Neutrophil (primary cell): ENCODE measurements at regions not wholly inside any gene's neighbourhood (a gene's known extent, or its start where the extent isn't known, plus 50 kb on each side); places are given as distances from the start of the nearest gene placed in this dataset.

Source experiments
- H3K27ac ChIP-seq: fragments of 200-600 bp; sonication (generic); 2 replicates; pipeline ENCODE4 v1.5.1; 2016; ENCODE audit warnings: mild to moderate bottlenecking, moderate library complexity
- H3K27me3 ChIP-seq: fragments of 200-600 bp; sonication (generic); 2 replicates; pipeline ENCODE4 v1.6.0; 2016; ENCODE audit warnings: mild to moderate bottlenecking
- H3K36me3 ChIP-seq: fragments of 200-600 bp; sonication (generic); 2 replicates; pipeline ENCODE4 v1.5.1; 2017
- H3K4me1 ChIP-seq, 2 experiments: fragments of 200-600 bp in 1 of 2; sonication (generic) in 1 of 2; 1 replicate in 1 of 2; 2 replicates in 1 of 2; pipeline versions ENCODE4 v1.5.1 to v1.6.1; 2013 to 2016; ENCODE audit warnings: low read depth in 1 of 2, low read length in 1 of 2, mild to moderate bottlenecking in 1 of 2, moderate library complexity in 1 of 2; ENCODE audit not compliant: control insufficient read depth in 1 of 2, insufficient read depth in 1 of 2
- H3K4me3 ChIP-seq, 2 experiments: fragments of 200-600 bp in 1 of 2; sonication (generic) in 1 of 2; 1 replicate in 1 of 2; 2 replicates in 1 of 2; pipeline ENCODE4 v1.5.1; 2013 to 2016; ENCODE audit warnings: low read depth in 1 of 2, low read length in 1 of 2, mild to moderate bottlenecking in 1 of 2, moderate library complexity in 1 of 2
- H3K9me3 ChIP-seq: fragments of 200-600 bp; sonication (generic); 2 replicates; pipeline ENCODE4 v1.5.1; 2016
- CTCF ChIP-seq: fragments of 200-600 bp; sonication (generic); IDR thresholded peaks from 2 replicates; pipeline ENCODE4 v1.5.1; 2016; ENCODE audit warnings: antibody characterized with exemption

- H3K4me3 ChIP-seq: no peak overlapping the region
- peaks cover 24 to 31% of the 10 kb centered on the region in 2 experiments for H3K4me1 ChIP-seq
- no peaks in the 10 kb centered on the region for H3K36me3 ChIP-seq
- H3K9me3 ChIP-seq: no peaks in the 10 kb centered on the region
- peak overlapping the region; percentile 31 for H3K27ac ChIP-seq
- no peaks in the 10 kb centered on the region for H3K27me3 ChIP-seq
- TF ChIP-seq CTCF: no peak
Measured at GRCh38 chr5:77882670-77883257, 106.6 kb upstream of the TBCA start.

GRCh38 chr5:77881528-77881927 lies 105.4 kb upstream of the TBCA start:
- Histone ChIP-seq H3K4me1 (peaks cover 32 to 37% of the 10 kb centered on the region in 2 experiments), H3K4me3 (no peak overlapping the region), H3K27ac (no peak overlapping the region), H3K27me3 (no peaks in the 10 kb centered on the region), H3K36me3 (no peaks in the 10 kb centered on the region), H3K9me3 (no peaks in the 10 kb centered on the region)
- no peak for TF ChIP-seq CTCF

- Histone ChIP-seq H3K27ac (no peak overlapping the region), H3K27me3 (no peaks in the 10 kb centered on the region), H3K4me3 (peak overlapping the region in 1 of 2 experiments; percentile 2), H3K36me3 (no peaks in the 10 kb centered on the region), H3K9me3 (no peaks in the 10 kb centered on the region), H3K4me1 (peaks cover 37 to 39% of the 10 kb centered on the region in 2 experiments)
- no peak for TF ChIP-seq CTCF
Measured at GRCh38 chr5:77877516-77878355, 101.6 kb upstream of the TBCA start.

- no peaks in the 10 kb centered on the region for H3K36me3 ChIP-seq
- no peaks in the 10 kb centered on the region for H3K9me3 ChIP-seq
- no peak overlapping the region for H3K27ac ChIP-seq
- no peak for TF ChIP-seq CTCF
- H3K4me1 ChIP-seq: peaks cover 30 to 32% of the 10 kb centered on the region in 2 experiments
- H3K4me3 ChIP-seq: peak overlapping the region in 1 of 2 experiments; percentile 2
- no peaks in the 10 kb centered on the region for H3K27me3 ChIP-seq
Measured at GRCh38 chr5:77876862-77877502, 100.8 kb upstream of the TBCA start.

GRCh38 chr5:77876316-77876715 lies 100.2 kb upstream of the TBCA start:
- H3K4me1 ChIP-seq: peaks cover 29 to 31% of the 10 kb centered on the region in 2 experiments
- H3K9me3 ChIP-seq: no peaks in the 10 kb centered on the region
- no peaks in the 10 kb centered on the region for H3K36me3 ChIP-seq
- H3K27me3 ChIP-seq: no peaks in the 10 kb centered on the region
- H3K4me3 ChIP-seq: peak overlapping the region in 1 of 2 experiments; percentile 2
- H3K27ac ChIP-seq: no peak overlapping the region
- no peak for TF ChIP-seq CTCF
